ENCODE measurements at regions not wholly inside any gene's neighbourhood (a gene's known extent, or its start where the extent isn't known, plus 50 kb on each side); places are given as distances from the start of the nearest gene placed in this dataset.

DNA sequence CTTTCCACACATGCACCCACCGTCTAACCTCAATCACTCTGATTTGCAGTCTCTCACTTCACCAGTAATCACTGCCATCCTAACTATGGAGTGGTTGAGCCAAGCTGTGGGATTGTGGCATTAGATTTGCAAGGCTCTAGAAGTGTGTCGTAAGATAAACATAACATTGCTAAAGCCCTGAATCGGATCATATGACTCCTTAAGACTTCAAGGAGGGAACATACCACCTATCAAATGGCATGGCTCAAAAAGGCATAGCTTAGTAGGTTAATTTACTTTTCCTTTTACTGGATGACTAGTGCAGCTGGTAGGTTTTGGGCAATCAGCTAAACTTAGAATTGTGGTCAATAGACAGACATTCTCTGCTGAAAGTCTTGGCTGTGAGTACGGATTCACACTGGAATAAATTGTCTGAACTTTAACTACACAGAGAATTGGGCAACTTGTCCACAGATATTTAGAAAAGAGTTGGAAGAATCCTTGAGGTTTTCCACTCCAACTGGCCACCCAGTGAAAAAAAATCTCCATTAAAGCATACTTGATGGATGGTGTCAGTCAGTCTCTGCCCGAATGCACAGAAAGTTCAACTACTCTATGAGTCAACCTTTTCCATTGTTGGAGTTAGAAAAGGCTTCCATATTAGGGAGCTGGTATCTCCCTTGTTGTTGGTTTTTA, 476.7 kb upstream of the CBLB start:
- TF ChIP-seq, protein P1, sequence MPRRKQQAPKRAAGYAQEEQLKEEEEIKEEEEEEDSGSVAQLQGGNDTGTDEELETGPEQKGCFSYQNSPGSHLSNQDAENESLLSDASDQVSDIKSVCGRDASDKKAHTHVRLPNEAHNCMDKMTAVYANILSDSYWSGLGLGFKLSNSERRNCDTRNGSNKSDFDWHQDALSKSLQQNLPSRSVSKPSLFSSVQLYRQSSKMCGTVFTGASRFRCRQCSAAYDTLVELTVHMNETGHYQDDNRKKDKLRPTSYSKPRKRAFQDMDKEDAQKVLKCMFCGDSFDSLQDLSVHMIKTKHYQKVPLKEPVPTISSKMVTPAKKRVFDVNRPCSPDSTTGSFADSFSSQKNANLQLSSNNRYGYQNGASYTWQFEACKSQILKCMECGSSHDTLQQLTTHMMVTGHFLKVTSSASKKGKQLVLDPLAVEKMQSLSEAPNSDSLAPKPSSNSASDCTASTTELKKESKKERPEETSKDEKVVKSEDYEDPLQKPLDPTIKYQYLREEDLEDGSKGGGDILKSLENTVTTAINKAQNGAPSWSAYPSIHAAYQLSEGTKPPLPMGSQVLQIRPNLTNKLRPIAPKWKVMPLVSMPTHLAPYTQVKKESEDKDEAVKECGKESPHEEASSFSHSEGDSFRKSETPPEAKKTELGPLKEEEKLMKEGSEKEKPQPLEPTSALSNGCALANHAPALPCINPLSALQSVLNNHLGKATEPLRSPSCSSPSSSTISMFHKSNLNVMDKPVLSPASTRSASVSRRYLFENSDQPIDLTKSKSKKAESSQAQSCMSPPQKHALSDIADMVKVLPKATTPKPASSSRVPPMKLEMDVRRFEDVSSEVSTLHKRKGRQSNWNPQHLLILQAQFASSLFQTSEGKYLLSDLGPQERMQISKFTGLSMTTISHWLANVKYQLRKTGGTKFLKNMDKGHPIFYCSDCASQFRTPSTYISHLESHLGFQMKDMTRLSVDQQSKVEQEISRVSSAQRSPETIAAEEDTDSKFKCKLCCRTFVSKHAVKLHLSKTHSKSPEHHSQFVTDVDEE (CRISPR knock-in tag; IDR thresholded peaks at IDR 0.05), result no peak
- no peak for TF ChIP-seq ARNTL (CRISPR knock-in tag; IDR thresholded peaks at IDR 0.05; ENCODE audit: borderline replicate concordance, low read depth)
- TF ChIP-seq ZFP3 (CRISPR knock-in tag; IDR thresholded peaks at IDR 0.05), result no peak
- TF ChIP-seq ESRRG (CRISPR knock-in tag; IDR thresholded peaks at IDR 0.05), result no peak
- no peak for TF ChIP-seq ZNF8 (CRISPR knock-in tag; IDR thresholded peaks at IDR 0.05)

Measured in SK-N-SH treated with all-trans-retinoic acid at 6 μM for 48 hours (cell line).